SU-DHL-6 (cell line): ENCODE measurements at regions not wholly inside any gene's neighbourhood (a gene's known extent, or its start where the extent isn't known, plus 50 kb on each side); places are given as distances from the start of the nearest gene placed in this dataset.

Experiments used
- H2AFZ ChIP-seq: fragments of 200-600 bp; sonication (generic); 2 replicates; pipeline ENCODE4 v1.6.1; 2014; ENCODE audit warnings: low read depth, mild to moderate bottlenecking, moderate library complexity, mixed read lengths, antibody characterized with exemption, low read length; ENCODE audit not compliant: severe bottlenecking
- H3F3A ChIP-seq: fragments of 200-600 bp; shearing (Covaris generic); 2 replicates; pipeline ENCODE4 v1.6.0; 2016; ENCODE audit warnings: antibody characterized with exemption, mild to moderate bottlenecking; ENCODE audit not compliant: insufficient read depth
- H3K27ac ChIP-seq: fragments of 200-600 bp; sonication (generic); 2 replicates; pipeline ENCODE4 v1.5.1; 2016; ENCODE audit warnings: low read depth, mild to moderate bottlenecking, low read length, moderate library complexity, mixed read lengths
- H3K27me3 ChIP-seq: fragments of 200-600 bp; sonication (generic), shearing (Covaris generic); 2 replicates; pipeline ENCODE4 v1.6.0; 2014; ENCODE audit warnings: mild to moderate bottlenecking, low read length
- H3K36me3 ChIP-seq: fragments of 200-600 bp; sonication (generic); 2 replicates; pipeline ENCODE4 v1.6.1; 2014; ENCODE audit warnings: mild to moderate bottlenecking, low read length, mixed read lengths
- H3K4me2 ChIP-seq: fragments of 300-600, 200-600 bp; shearing (Covaris generic), sonication (generic); 2 replicates; pipeline ENCODE4 v1.6.0; 2014; ENCODE audit warnings: low read length, low read depth, mild to moderate bottlenecking; ENCODE audit not compliant: poor library complexity, severe bottlenecking
- H3K4me3 ChIP-seq: fragments of 200-600 bp; sonication (generic); 2 replicates; pipeline ENCODE4 v1.5.1; 2014; ENCODE audit warnings: antibody characterized with exemption, low read length, mild to moderate bottlenecking, mixed read lengths; ENCODE audit not compliant: insufficient read depth, poor library complexity, severe bottlenecking
- H3K79me2 ChIP-seq: fragments of 200-600 bp; sonication (generic); 2 replicates; pipeline ENCODE4 v1.6.1; 2014; ENCODE audit warnings: mild to moderate bottlenecking, low read length, moderate library complexity; ENCODE audit not compliant: insufficient read depth
- H3K9ac ChIP-seq: fragments of 200-600 bp; sonication (generic); 2 replicates; pipeline ENCODE4 v1.7.0; 2014; ENCODE audit warnings: mild to moderate bottlenecking, low read length
- H3K9me2 ChIP-seq: fragments of 200-600 bp; sonication (generic); replicated peaks from 2 replicates; pipeline ENCODE4 v1.6.1; 2014; ENCODE audit warnings: low read length; ENCODE audit not compliant: insufficient read depth
- H3K9me3 ChIP-seq: fragments of 200-600 bp; sonication (generic); 2 replicates; pipeline ENCODE4 v1.6.1; 2014; ENCODE audit warnings: low read length, mixed read lengths; ENCODE audit not compliant: insufficient read depth
- H4K20me1 ChIP-seq: fragments of 200-600 bp; sonication (generic); 2 replicates; pipeline ENCODE4 v1.6.1; 2014; ENCODE audit warnings: low read depth, mild to moderate bottlenecking, antibody characterized with exemption, low read length, moderate library complexity, mixed read lengths
- CTCF ChIP-seq: fragments of 200-600 bp; sonication (generic); IDR thresholded peaks from one replicate; pipeline ENCODE4 v1.5.1; 2017; ENCODE audit warnings: antibody characterized with exemption, mild to moderate bottlenecking, low read length, moderate library complexity; ENCODE audit not compliant: insufficient read depth, poor library complexity, severe bottlenecking
- EZH2phosphoT487 ChIP-seq: fragments of 200-600 bp; sonication (generic), shearing (Covaris generic); conservative IDR thresholded peaks from 2 replicates; pipeline ENCODE4 v1.6.1; 2018; ENCODE audit warnings: mild to moderate bottlenecking, antibody characterized with exemption, low read length, moderate library complexity, mixed read lengths

GRCh38 chr13:104466016-104466415 lies 1399.8 kb upstream of the SLC10A2 start:
- Histone ChIP-seq H3F3A (no peaks in the 10 kb centered on the region), H3K27me3 (no peaks in the 10 kb centered on the region), H3K4me3 (no peak overlapping the region), H3K9me3 (no peaks in the 10 kb centered on the region), H3K9ac (no peak overlapping the region), H3K79me2 (no peaks in the 10 kb centered on the region), H4K20me1 (no peaks in the 10 kb centered on the region), H2AFZ (no peak overlapping the region), H3K27ac (no peak overlapping the region), H3K36me3 (no peaks in the 10 kb centered on the region), H3K4me2 (no peak overlapping the region), H3K9me2 (no peaks in the 10 kb centered on the region)
- TF ChIP-seq CTCF: no peak
- no peak for TF ChIP-seq EZH2phosphoT487

- no peaks in the 10 kb centered on the region for H3K27me3 ChIP-seq
- no peak overlapping the region for H3K4me2 ChIP-seq
- H3K9me2 ChIP-seq: no peaks in the 10 kb centered on the region
- H3K9ac ChIP-seq: no peak overlapping the region
- H3K36me3 ChIP-seq: no peaks in the 10 kb centered on the region
- H2AFZ ChIP-seq: no peak overlapping the region
- no peak overlapping the region for H3K4me3 ChIP-seq
- no peak overlapping the region for H3K27ac ChIP-seq
- H3K9me3 ChIP-seq: no peaks in the 10 kb centered on the region
- no peak for TF ChIP-seq CTCF
- no peaks in the 10 kb centered on the region for H4K20me1 ChIP-seq
- H3K79me2 ChIP-seq: no peaks in the 10 kb centered on the region
- H3F3A ChIP-seq: no peaks in the 10 kb centered on the region
Observed at GRCh38 chr13:104461049-104461448, 1394.8 kb upstream of the SLC10A2 start.

- no peak overlapping the region for H3K9ac ChIP-seq
- no peaks in the 10 kb centered on the region for H3F3A ChIP-seq
- no peak overlapping the region for H3K4me2 ChIP-seq
- no peaks in the 10 kb centered on the region for H3K9me2 ChIP-seq
- no peak overlapping the region for H2AFZ ChIP-seq
- no peaks in the 10 kb centered on the region for H3K9me3 ChIP-seq
- no peaks in the 10 kb centered on the region for H3K79me2 ChIP-seq
- H3K27ac ChIP-seq: no peak overlapping the region
- no peak for TF ChIP-seq EZH2phosphoT487
- TF ChIP-seq CTCF: no peak
- no peaks in the 10 kb centered on the region for H3K36me3 ChIP-seq
- H4K20me1 ChIP-seq: no peaks in the 10 kb centered on the region
- H3K27me3 ChIP-seq: no peaks in the 10 kb centered on the region
- H3K4me3 ChIP-seq: no peak overlapping the region
Observed at GRCh38 chr13:104460554-104460953, 1394.3 kb upstream of the SLC10A2 start.

- H3K9ac ChIP-seq: no peak overlapping the region
Observed at GRCh38 chr13:104450006-104450405, 1383.8 kb upstream of the SLC10A2 start.

More at GRCh38 chr13:104450006-104450405, 1383.8 kb upstream of the SLC10A2 start:
- Histone ChIP-seq H3K9me2 (no peaks in the 10 kb centered on the region), H3K4me3 (no peak overlapping the region), H3K79me2 (no peaks in the 10 kb centered on the region), H3K36me3 (no peaks in the 10 kb centered on the region), H4K20me1 (no peaks in the 10 kb centered on the region), H3F3A (no peaks in the 10 kb centered on the region), H3K4me2 (no peak overlapping the region), H3K27ac (no peak overlapping the region), H3K9me3 (no peaks in the 10 kb centered on the region), H3K27me3 (no peaks in the 10 kb centered on the region), H2AFZ (no peak overlapping the region)
- TF ChIP-seq CTCF (no peak), EZH2phosphoT487 (no peak)
